ENCODE measurements at regions not wholly inside any gene's neighbourhood (a gene's known extent, or its start where the extent isn't known, plus 50 kb on each side); places are given as distances from the start of the nearest gene placed in this dataset.

DNA sequence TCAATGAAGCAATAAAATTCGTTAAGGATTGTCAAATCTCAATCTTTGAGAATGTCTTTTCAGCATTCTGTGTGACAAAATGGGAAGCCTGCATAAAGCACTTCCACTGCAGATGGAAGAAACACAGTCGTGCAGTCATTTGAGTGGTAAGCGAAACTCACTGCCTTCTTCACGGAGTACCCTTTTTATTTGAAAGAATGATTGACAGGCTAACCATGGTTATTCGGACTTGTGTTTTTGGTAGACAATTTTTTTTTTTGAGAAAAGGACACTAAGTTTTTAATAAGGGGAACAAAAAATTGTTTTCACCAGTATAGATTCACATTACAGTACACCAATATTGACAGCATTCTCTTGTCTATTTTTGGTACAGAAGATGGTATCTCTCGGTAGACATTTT lies 86.9 kb upstream of the MSX1 start:
- TF ChIP-seq, protein P1, sequence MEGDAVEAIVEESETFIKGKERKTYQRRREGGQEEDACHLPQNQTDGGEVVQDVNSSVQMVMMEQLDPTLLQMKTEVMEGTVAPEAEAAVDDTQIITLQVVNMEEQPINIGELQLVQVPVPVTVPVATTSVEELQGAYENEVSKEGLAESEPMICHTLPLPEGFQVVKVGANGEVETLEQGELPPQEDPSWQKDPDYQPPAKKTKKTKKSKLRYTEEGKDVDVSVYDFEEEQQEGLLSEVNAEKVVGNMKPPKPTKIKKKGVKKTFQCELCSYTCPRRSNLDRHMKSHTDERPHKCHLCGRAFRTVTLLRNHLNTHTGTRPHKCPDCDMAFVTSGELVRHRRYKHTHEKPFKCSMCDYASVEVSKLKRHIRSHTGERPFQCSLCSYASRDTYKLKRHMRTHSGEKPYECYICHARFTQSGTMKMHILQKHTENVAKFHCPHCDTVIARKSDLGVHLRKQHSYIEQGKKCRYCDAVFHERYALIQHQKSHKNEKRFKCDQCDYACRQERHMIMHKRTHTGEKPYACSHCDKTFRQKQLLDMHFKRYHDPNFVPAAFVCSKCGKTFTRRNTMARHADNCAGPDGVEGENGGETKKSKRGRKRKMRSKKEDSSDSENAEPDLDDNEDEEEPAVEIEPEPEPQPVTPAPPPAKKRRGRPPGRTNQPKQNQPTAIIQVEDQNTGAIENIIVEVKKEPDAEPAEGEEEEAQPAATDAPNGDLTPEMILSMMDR (conservative IDR thresholded peaks at IDR 0.05): no peak
- TF ChIP-seq ZFX (IDR thresholded peaks at IDR 0.05): no peak
